Renal pelvis (tissue), 1 donor: ENCODE measurements at regions not wholly inside any gene's neighbourhood (a gene's known extent, or its start where the extent isn't known, plus 50 kb on each side); places are given as distances from the start of the nearest gene placed in this dataset.
"Not testable (repeated sequence)": the region's sequence is repeated elsewhere in the genome, so short reads cannot be mapped to it uniquely, and the experiment has no call there.

Source experiments
- DNase-seq: peaks from one replicate; pipeline ENCODE4 v3.0.0-alpha.2; 2013

- no peak for DNase-seq
Observed at GRCh38 chr12:78269620-78270019, 438.9 kb downstream of the NAV3 start.

GRCh38 chr12:78271546-78271945 lies 440.9 kb downstream of the NAV3 start:
- no peak for DNase-seq

- DNase-seq = no peak
Observed at GRCh38 chr12:78275886-78276285, 445.2 kb downstream of the NAV3 start.

GRCh38 chr12:78278706-78279190 lies 448.1 kb downstream of the NAV3 start:
- DNase-seq = no peak

- DNase-seq = no peak
Observed at GRCh38 chr12:78279567-78279966, 448.9 kb downstream of the NAV3 start.

GRCh38 chr12:78281102-78281501 lies 450.4 kb downstream of the NAV3 start:
- DNase-seq = not testable (repeated sequence)

- no peak for DNase-seq
Observed at GRCh38 chr12:78284417-78284816, 453.7 kb downstream of the NAV3 start.

GRCh38 chr12:78290606-78291345 lies 460.1 kb downstream of the NAV3 start:
- DNase-seq = peak; percentile 57

- DNase-seq = no peak
Observed at GRCh38 chr12:78293059-78293686, 462.5 kb downstream of the NAV3 start.

GRCh38 chr12:78301282-78301681 lies 470.6 kb downstream of the NAV3 start:
- not testable (repeated sequence) for DNase-seq

GRCh38 chr12:78305808-78306207 lies 475.1 kb downstream of the NAV3 start:
- no peak for DNase-seq

- no peak for DNase-seq
Observed at GRCh38 chr12:78306236-78306635, 475.5 kb downstream of the NAV3 start.

GRCh38 chr12:78308701-78309100 lies 478.0 kb downstream of the NAV3 start:
- DNase-seq = no peak

- DNase-seq = peak; percentile 35
Observed at GRCh38 chr12:78315028-78315427, 484.3 kb downstream of the NAV3 start.

GRCh38 chr12:78316136-78316535 lies 485.4 kb downstream of the NAV3 start:
- DNase-seq = no peak

- no peak for DNase-seq
Observed at GRCh38 chr12:78316631-78317468, 486.2 kb downstream of the NAV3 start.

- no peak for DNase-seq
Observed at GRCh38 chr12:78321696-78322095, 491.0 kb downstream of the NAV3 start.

GRCh38 chr12:78323226-78323625 lies 492.5 kb downstream of the NAV3 start:
- no peak for DNase-seq

GRCh38 chr12:78324234-78324633 lies 493.5 kb downstream of the NAV3 start:
- DNase-seq = no peak

GRCh38 chr12:78328524-78328923 lies 497.8 kb downstream of the NAV3 start:
- no peak for DNase-seq

GRCh38 chr12:78330131-78330530 lies 499.4 kb downstream of the NAV3 start:
- no peak for DNase-seq

GRCh38 chr12:78331181-78331580 lies 500.5 kb downstream of the NAV3 start:
- no peak for DNase-seq

GRCh38 chr12:78331753-78332152 lies 501.1 kb downstream of the NAV3 start:
- DNase-seq = no peak
